Muscle layer of duodenum (tissue), 2 donors: ENCODE measurements at regions not wholly inside any gene's neighbourhood (a gene's known extent, or its start where the extent isn't known, plus 50 kb on each side); places are given as distances from the start of the nearest gene placed in this dataset.

Experiments used
- H3K27ac ChIP-seq: one replicate; pipeline ENCODE4 v1.7.0; 2013; ENCODE audit warnings: mild to moderate bottlenecking, low read length
- H3K27me3 ChIP-seq: one replicate; pipeline ENCODE4 v1.7.0; 2013; ENCODE audit warnings: low read depth, mild to moderate bottlenecking, control low read depth, low read length
- H3K36me3 ChIP-seq, 2 donors: one replicate each; pipeline ENCODE4 v1.7.0; 2013; ENCODE audit warnings: low read length in 2 of 2, control low read depth in 1 of 2, mild to moderate bottlenecking in 1 of 2; ENCODE audit not compliant: insufficient read depth in 2 of 2, control insufficient read depth in 1 of 2
- H3K4me1 ChIP-seq, 2 donors: one replicate each; pipeline ENCODE4 v1.7.0; 2013; ENCODE audit warnings: low read length in 2 of 2, mild to moderate bottlenecking in 2 of 2, control low read depth in 1 of 2, moderate library complexity in 1 of 2; ENCODE audit not compliant: insufficient read depth in 2 of 2, control insufficient read depth in 1 of 2
- H3K4me3 ChIP-seq, 2 donors: one replicate each; pipeline ENCODE4 v1.7.0; 2013; ENCODE audit warnings: low read length in 2 of 2, low read depth in 1 of 2, mild to moderate bottlenecking in 1 of 2
- H3K9me3 ChIP-seq, 2 donors: one replicate each; pipeline ENCODE4 v1.7.0; 2013; ENCODE audit warnings: low read length in 2 of 2, control low read depth in 1 of 2, mild to moderate bottlenecking in 1 of 2; ENCODE audit not compliant: control insufficient read depth in 1 of 2
- donor health status: healthy.

DNA sequence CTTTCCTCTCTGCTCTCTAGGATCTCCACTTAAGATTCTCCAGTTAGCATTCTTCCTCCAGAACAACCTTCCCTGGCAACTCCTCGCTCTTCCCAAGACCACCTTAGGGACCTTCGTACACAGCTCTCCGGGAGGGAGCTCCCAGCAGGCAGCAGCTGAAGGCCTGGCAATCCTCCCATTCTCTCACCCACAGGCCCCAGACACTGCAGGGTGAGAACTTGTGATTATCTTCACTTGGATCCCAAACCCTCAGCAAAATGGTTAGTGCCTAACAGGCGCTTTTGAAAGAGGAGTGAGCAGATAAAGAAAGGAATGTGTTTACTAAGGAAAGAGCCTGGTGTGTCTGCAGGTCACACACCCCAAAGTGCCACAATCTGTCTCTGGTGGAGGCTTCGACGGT lies 83.8 kb upstream of the SNTG2 start:
- Histone ChIP-seq H3K36me3 (no peaks in the 10 kb centered on the region), H3K27me3 (no peaks in the 10 kb centered on the region), H3K9me3 (no peaks in the 10 kb centered on the region), H3K4me3 (no peak overlapping the region), H3K27ac (no peak overlapping the region), H3K4me1 (peaks cover 0 to 9% of the 10 kb centered on the region in 2 donors)

DNA sequence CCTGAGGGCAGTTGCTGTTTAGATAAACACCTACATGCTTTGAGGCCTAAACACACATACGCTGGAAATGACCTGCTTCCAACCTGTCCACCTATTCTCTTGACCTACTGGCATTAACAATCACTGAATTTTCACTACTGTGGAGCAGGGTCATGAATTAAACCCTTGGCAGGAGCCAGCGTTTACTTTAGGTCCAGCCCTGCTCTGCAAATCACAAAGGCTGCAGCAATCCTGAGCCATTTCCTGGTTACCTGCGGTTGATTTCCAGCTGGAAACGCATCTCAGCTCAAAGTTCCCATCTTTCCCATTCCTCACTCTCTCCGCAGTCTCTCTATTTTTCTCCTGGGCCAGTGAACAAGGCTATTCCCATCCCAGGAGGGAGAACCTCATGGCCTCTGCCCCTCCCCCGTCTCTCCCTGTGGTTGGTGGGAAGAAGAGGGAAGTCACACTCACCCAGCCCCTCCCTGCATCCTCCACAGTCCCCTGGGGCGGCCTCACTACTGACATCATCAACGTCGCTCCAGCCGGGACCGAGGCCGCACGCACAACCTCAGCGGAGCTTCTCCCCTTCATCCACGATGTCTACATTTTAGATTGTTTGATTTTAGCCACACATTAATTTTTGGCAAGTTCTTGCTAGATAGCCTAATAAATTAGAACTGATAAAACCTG lies 84.5 kb upstream of the SNTG2 start:
- Histone ChIP-seq H3K27ac (no peak overlapping the region), H3K4me1 (peaks cover 0 to 10% of the 10 kb centered on the region in 2 donors), H3K9me3 (no peaks in the 10 kb centered on the region), H3K36me3 (no peaks in the 10 kb centered on the region), H3K27me3 (no peaks in the 10 kb centered on the region), H3K4me3 (no peak overlapping the region)

GRCh38 chr2:864501-865106 lies 86.0 kb upstream of the SNTG2 start:
- Histone ChIP-seq H3K27ac (no peak overlapping the region), H3K36me3 (no peaks in the 10 kb centered on the region), H3K4me3 (no peak overlapping the region), H3K9me3 (no peaks in the 10 kb centered on the region), H3K4me1 (peaks cover 0 to 10% of the 10 kb centered on the region in 2 donors), H3K27me3 (no peaks in the 10 kb centered on the region)

- no peaks in the 10 kb centered on the region for H3K27me3 ChIP-seq
- H3K36me3 ChIP-seq, result no peaks in the 10 kb centered on the region
- peaks cover 0 to 10% of the 10 kb centered on the region in 2 donors for H3K4me1 ChIP-seq
- H3K9me3 ChIP-seq, result no peaks in the 10 kb centered on the region
- H3K4me3 ChIP-seq, result no peak overlapping the region
- no peak overlapping the region for H3K27ac ChIP-seq
These were observed 86.8 kb upstream of the SNTG2 start for GRCh38 chr2:863732-864450.

- H3K27me3 ChIP-seq, result no peaks in the 10 kb centered on the region
- no peak overlapping the region for H3K4me3 ChIP-seq
- no peaks in the 10 kb centered on the region for H3K9me3 ChIP-seq
- H3K4me1 ChIP-seq, result peaks cover 0 to 10% of the 10 kb centered on the region in 2 donors
- H3K36me3 ChIP-seq, result no peaks in the 10 kb centered on the region
- no peak overlapping the region for H3K27ac ChIP-seq
These were observed 87.8 kb upstream of the SNTG2 start for GRCh38 chr2:862731-863466.

DNA sequence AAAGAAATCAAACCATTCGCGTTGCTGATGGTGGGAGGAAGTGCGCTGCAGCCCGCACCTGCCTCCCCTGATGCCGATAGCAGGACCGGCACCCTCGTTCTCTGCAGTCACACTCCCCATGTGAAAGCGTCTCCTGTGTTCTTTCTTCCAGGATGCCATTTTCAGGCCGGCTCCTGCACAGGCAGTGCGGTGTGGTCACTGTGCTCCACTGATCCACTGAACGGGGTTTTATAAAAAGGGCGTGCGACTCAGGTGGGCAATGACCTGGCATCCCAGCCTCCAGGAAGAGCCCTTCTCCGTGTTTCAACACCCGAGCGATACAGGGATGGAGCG lies 88.3 kb upstream of the SNTG2 start:
- H3K36me3 ChIP-seq, result no peaks in the 10 kb centered on the region

DNA sequence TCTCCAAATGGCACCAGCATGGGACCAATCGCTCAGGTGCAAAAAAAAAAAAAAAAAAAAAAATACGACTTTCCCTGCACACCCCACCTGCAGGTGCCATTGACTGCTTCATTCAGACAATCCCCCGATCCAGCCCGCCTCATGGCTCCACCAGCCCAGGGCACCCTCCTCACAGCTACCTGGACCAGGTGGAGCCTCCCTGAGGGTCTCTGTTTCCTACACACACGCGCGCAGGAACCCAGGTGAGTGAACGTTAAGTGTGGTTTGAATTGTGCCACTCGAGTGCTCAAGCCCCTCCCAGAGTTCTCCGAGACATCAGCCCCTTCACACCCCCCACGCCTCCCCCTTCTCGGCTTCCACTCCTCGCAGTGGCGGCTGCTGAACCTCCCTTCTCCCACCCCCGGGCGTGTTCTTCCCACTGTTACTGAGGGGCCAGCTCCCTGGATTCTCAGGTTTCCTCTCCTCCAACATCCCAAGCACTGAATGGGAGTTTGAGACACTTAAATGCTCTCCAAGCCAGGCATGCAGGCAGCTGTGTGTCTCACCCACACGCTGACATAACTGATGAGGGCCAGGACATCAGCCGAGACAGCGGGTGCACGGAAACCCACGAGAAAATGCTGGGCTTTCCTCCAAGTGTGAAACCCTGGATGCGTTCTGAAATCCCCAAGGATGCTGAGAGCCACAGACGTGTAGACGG lies 88.8 kb upstream of the SNTG2 start:
- H3K27ac ChIP-seq, result no peak overlapping the region
- H3K4me1 ChIP-seq, result peaks cover 0 to 6% of the 10 kb centered on the region in 2 donors
- no peaks in the 10 kb centered on the region for H3K27me3 ChIP-seq
- H3K4me3 ChIP-seq, result no peak overlapping the region
- H3K9me3 ChIP-seq, result no peaks in the 10 kb centered on the region
- no peaks in the 10 kb centered on the region for H3K36me3 ChIP-seq

More for the DNA sequence above, 88.3 kb upstream of the SNTG2 start:
- Histone ChIP-seq H3K27ac (no peak overlapping the region), H3K4me1 (peaks cover 0 to 7% of the 10 kb centered on the region in 2 donors), H3K27me3 (no peaks in the 10 kb centered on the region), H3K9me3 (no peaks in the 10 kb centered on the region), H3K4me3 (no peak overlapping the region)

- H3K27me3 ChIP-seq, result no peaks in the 10 kb centered on the region
- H3K27ac ChIP-seq, result no peak overlapping the region
- H3K4me1 ChIP-seq, result peaks cover 0 to 6% of the 10 kb centered on the region in 2 donors
- H3K36me3 ChIP-seq, result no peaks in the 10 kb centered on the region
- no peak overlapping the region for H3K4me3 ChIP-seq
- H3K9me3 ChIP-seq, result no peaks in the 10 kb centered on the region
These were observed 90.3 kb upstream of the SNTG2 start for GRCh38 chr2:860259-860855.

- H3K4me3 ChIP-seq, result no peak overlapping the region
- no peaks in the 10 kb centered on the region for H3K36me3 ChIP-seq
- no peaks in the 10 kb centered on the region for H3K9me3 ChIP-seq
- H3K27me3 ChIP-seq, result no peaks in the 10 kb centered on the region
- H3K27ac ChIP-seq, result no peak overlapping the region
- peaks cover 0 to 6% of the 10 kb centered on the region in 2 donors for H3K4me1 ChIP-seq
These were observed 92.0 kb upstream of the SNTG2 start for GRCh38 chr2:858646-859045.

DNA sequence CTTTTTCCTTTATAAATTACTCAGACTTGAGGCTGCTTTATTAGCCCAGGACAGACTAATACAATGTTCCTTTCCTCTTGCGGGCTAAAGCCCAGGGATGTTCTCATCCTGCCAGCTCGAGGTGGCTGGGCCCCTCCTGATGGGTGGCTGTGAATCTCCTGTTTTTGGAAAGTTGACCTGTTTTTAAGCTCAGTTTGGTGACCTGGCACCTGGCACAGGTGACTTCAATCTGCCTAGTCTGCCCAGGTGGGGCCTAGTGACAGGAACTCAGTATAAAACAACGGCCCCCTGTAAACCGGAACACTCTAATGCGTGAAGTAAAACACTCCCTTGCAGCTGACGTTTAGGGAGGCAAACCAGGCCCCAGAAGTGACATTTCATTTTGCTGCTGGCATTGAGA lies 92.7 kb upstream of the SNTG2 start:
- no peak overlapping the region for H3K4me3 ChIP-seq
- H3K9me3 ChIP-seq, result no peaks in the 10 kb centered on the region
- H3K27me3 ChIP-seq, result no peaks in the 10 kb centered on the region
- peaks cover 0 to 6% of the 10 kb centered on the region in 2 donors for H3K4me1 ChIP-seq
- H3K27ac ChIP-seq, result no peak overlapping the region
- H3K36me3 ChIP-seq, result no peaks in the 10 kb centered on the region
